Stimulated activated CD4-positive, alpha-beta T cell treated with anti-CD3 and anti-CD28 coated beads, Interleukin-2, amount 100 ng/mL, for 24 hours (primary cell): ENCODE measurements at regions not wholly inside any gene's neighbourhood (a gene's known extent, or its start where the extent isn't known, plus 50 kb on each side); places are given as distances from the start of the nearest gene placed in this dataset.

Source experiments
- DNase-seq, 2 donors: peaks; one replicate each; pipeline ENCODE4 v3.0.0-alpha.2; 2020

GRCh38 chr20:22504829-22505377 lies 79.5 kb downstream of the FOXA2 start:
- no peak for DNase-seq

- no peak for DNase-seq
Observed at GRCh38 chr20:22503577-22503976, 80.8 kb downstream of the FOXA2 start.

GRCh38 chr20:22502731-22503191 lies 81.6 kb downstream of the FOXA2 start:
- no peak for DNase-seq

- DNase-seq: no peak
Observed at GRCh38 chr20:22501566-22502344, 82.6 kb downstream of the FOXA2 start.

GRCh38 chr20:22501034-22501433 lies 83.3 kb downstream of the FOXA2 start:
- no peak for DNase-seq

GRCh38 chr20:22499515-22500166 lies 84.7 kb downstream of the FOXA2 start:
- no peak for DNase-seq

- no peak for DNase-seq
Observed at GRCh38 chr20:22496817-22497216, 87.6 kb downstream of the FOXA2 start.

GRCh38 chr20:22495789-22496188 lies 88.6 kb downstream of the FOXA2 start:
- DNase-seq: no peak

GRCh38 chr20:22495172-22495571 lies 89.2 kb downstream of the FOXA2 start:
- no peak for DNase-seq

- DNase-seq: no peak
Observed at GRCh38 chr20:22492497-22492896, 91.9 kb downstream of the FOXA2 start.

GRCh38 chr20:22491194-22491505 lies 93.2 kb downstream of the FOXA2 start:
- DNase-seq: no peak

- DNase-seq: no peak
Observed at GRCh38 chr20:22490287-22491193, 93.8 kb downstream of the FOXA2 start.

- no peak for DNase-seq
Observed at GRCh38 chr20:22489626-22490286, 94.6 kb downstream of the FOXA2 start.

GRCh38 chr20:22480336-22480735 lies 104.0 kb downstream of the FOXA2 start:
- no peak for DNase-seq

- no peak for DNase-seq
Observed at GRCh38 chr20:22475662-22476061, 108.7 kb downstream of the FOXA2 start.

- no peak for DNase-seq
Observed at GRCh38 chr20:22474224-22474623, 110.1 kb downstream of the FOXA2 start.

- DNase-seq: no peak
Observed at GRCh38 chr20:22473293-22473692, 111.1 kb downstream of the FOXA2 start.

- DNase-seq: no peak
Observed at GRCh38 chr20:22472447-22473100, 111.8 kb downstream of the FOXA2 start.

GRCh38 chr20:22471156-22471836 lies 113.1 kb downstream of the FOXA2 start:
- DNase-seq: no peak

- no peak for DNase-seq
Observed at GRCh38 chr20:22470620-22471026, 113.7 kb downstream of the FOXA2 start.

GRCh38 chr20:22466447-22467171 lies 117.8 kb downstream of the FOXA2 start:
- DNase-seq: no peak
